ENCODE measurements at regions not wholly inside any gene's neighbourhood (a gene's known extent, or its start where the extent isn't known, plus 50 kb on each side); places are given as distances from the start of the nearest gene placed in this dataset.

GRCh38 chr3:76841747-76842146 is 198.2 kb upstream of the ROBO2 start:
- TF ChIP-seq, protein P1, sequence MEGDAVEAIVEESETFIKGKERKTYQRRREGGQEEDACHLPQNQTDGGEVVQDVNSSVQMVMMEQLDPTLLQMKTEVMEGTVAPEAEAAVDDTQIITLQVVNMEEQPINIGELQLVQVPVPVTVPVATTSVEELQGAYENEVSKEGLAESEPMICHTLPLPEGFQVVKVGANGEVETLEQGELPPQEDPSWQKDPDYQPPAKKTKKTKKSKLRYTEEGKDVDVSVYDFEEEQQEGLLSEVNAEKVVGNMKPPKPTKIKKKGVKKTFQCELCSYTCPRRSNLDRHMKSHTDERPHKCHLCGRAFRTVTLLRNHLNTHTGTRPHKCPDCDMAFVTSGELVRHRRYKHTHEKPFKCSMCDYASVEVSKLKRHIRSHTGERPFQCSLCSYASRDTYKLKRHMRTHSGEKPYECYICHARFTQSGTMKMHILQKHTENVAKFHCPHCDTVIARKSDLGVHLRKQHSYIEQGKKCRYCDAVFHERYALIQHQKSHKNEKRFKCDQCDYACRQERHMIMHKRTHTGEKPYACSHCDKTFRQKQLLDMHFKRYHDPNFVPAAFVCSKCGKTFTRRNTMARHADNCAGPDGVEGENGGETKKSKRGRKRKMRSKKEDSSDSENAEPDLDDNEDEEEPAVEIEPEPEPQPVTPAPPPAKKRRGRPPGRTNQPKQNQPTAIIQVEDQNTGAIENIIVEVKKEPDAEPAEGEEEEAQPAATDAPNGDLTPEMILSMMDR (IDR thresholded peaks at IDR 0.05): no peak
- TF ChIP-seq POLR2AphosphoS5 (IDR thresholded peaks at IDR 0.05; ENCODE audit: low read depth, low read length) (no peak), SIN3A (IDR thresholded peaks at IDR 0.05; ENCODE audit: borderline replicate concordance, insufficient read depth, low read depth, low read length) (no peak)

Measured in Panc1 (cell line).